ENCODE measurements at regions not wholly inside any gene's neighbourhood (a gene's known extent, or its start where the extent isn't known, plus 50 kb on each side); places are given as distances from the start of the nearest gene placed in this dataset.

GRCh38 chr10:43972976-43973647 lies 324.4 kb upstream of the ZNF32 start:
- no peak for TF ChIP-seq EZH2 (IDR thresholded peaks at IDR 0.05; ENCODE audit: low read depth)
- TF ChIP-seq CTCF (conservative IDR thresholded peaks at IDR 0.05) = no peak

All from PC-9 (cell line).